Astrocyte (in vitro differentiated cells and primary cell): ENCODE measurements at regions not wholly inside any gene's neighbourhood (a gene's known extent, or its start where the extent isn't known, plus 50 kb on each side); places are given as distances from the start of the nearest gene placed in this dataset.

ENCODE experiments used
- DNase-seq: peaks from one replicate; pipeline ENCODE4 v3.0.0-alpha.2; 2010; ENCODE audit warnings: low read depth
- FAIRE-seq: peaks from 2 replicates; lab custom pipeline; 2011; peaks lifted over from hg19 to GRCh38; lab: Jason Lieb, UNC
- H2AFZ ChIP-seq: 2 replicates; pipeline ENCODE4 v1.6.0; 2012; ENCODE audit warnings: low read depth, low read length, inconsistent platforms
- H3K27ac ChIP-seq: 2 replicates; pipeline ENCODE4 v1.5.1; 2011; ENCODE audit warnings: low read depth, low read length, inconsistent platforms
- H3K27me3 ChIP-seq: 2 replicates; pipeline ENCODE4 v1.6.0; 2011; ENCODE audit warnings: low read length, inconsistent platforms; ENCODE audit not compliant: insufficient read depth
- H3K36me3 ChIP-seq: 2 replicates; pipeline ENCODE4 v1.5.1; 2011; ENCODE audit warnings: low read length, inconsistent platforms; ENCODE audit not compliant: insufficient read depth
- H3K4me1 ChIP-seq: 2 replicates; pipeline ENCODE4 v1.5.1; 2011; ENCODE audit warnings: low read length, inconsistent platforms; ENCODE audit not compliant: insufficient read depth
- H3K4me2 ChIP-seq: 2 replicates; pipeline ENCODE4 v1.6.0; 2012; ENCODE audit warnings: low read length, inconsistent platforms
- H3K4me3 ChIP-seq: 2 replicates; pipeline ENCODE4 v1.5.1; 2011; ENCODE audit warnings: low read depth, mild to moderate bottlenecking, low read length, inconsistent platforms; ENCODE audit not compliant: insufficient read depth
- H3K79me2 ChIP-seq: 2 replicates; pipeline ENCODE4 v1.6.0; 2012; ENCODE audit warnings: mild to moderate bottlenecking, low read length, inconsistent platforms; ENCODE audit not compliant: insufficient read depth
- H3K9ac ChIP-seq: 2 replicates; pipeline ENCODE4 v1.6.0; 2012; ENCODE audit warnings: mild to moderate bottlenecking, low read length, inconsistent platforms
- H3K9me3 ChIP-seq: 2 replicates; pipeline ENCODE4 v1.5.1; 2012; ENCODE audit warnings: low read depth, mild to moderate bottlenecking, low read length, inconsistent platforms; ENCODE audit not compliant: insufficient read depth
- H4K20me1 ChIP-seq: 2 replicates; pipeline ENCODE4 v1.6.0; 2012; ENCODE audit warnings: low read length, inconsistent platforms; ENCODE audit not compliant: insufficient read depth
- H3K27ac Mint-ChIP-seq: one replicate; pipeline ENCODE4 v1.8.0; 2021; ENCODE audit warnings: mild to moderate bottlenecking, mixed read lengths; ENCODE audit not compliant: unreplicated experiment
- H3K27me3 Mint-ChIP-seq: one replicate; pipeline ENCODE4 v1.8.0; 2021; ENCODE audit warnings: low read depth, mixed read lengths; ENCODE audit not compliant: unreplicated experiment
- H3K36me3 Mint-ChIP-seq: one replicate; pipeline ENCODE4 v1.8.0; 2021; ENCODE audit warnings: low read depth, mixed read lengths; ENCODE audit not compliant: unreplicated experiment
- H3K4me1 Mint-ChIP-seq: one replicate; pipeline ENCODE4 v1.8.0; 2021; ENCODE audit warnings: low read depth, mixed read lengths; ENCODE audit not compliant: unreplicated experiment
- H3K4me3 Mint-ChIP-seq: one replicate; pipeline ENCODE4 v1.8.0; 2021; ENCODE audit warnings: mild to moderate bottlenecking, moderate library complexity, mixed read lengths; ENCODE audit not compliant: unreplicated experiment
- H3K9me3 Mint-ChIP-seq: one replicate; pipeline ENCODE4 v1.8.0; 2021; ENCODE audit warnings: mild to moderate bottlenecking, mixed read lengths; ENCODE audit not compliant: unreplicated experiment
- CTCF ChIP-seq: IDR thresholded peaks from 2 replicates; pipeline ENCODE4 v1.5.1; 2011; ENCODE audit warnings: low read depth, mild to moderate bottlenecking, inconsistent platforms, low read length, moderate library complexity; ENCODE audit not compliant: insufficient read depth
- EZH2 ChIP-seq: IDR thresholded peaks from 2 replicates; pipeline ENCODE4 v1.6.1; 2012; ENCODE audit warnings: mild to moderate bottlenecking, low read length, inconsistent platforms; ENCODE audit not compliant: insufficient read depth

GRCh38 chr22:47884775-47885174 lies 1122.3 kb downstream of the TBC1D22A start:
- Mint-ChIP-seq H3K9me3 (peaks cover 3% of the 10 kb centered on the region), H3K27me3 (peaks cover 22% of the 10 kb centered on the region), H3K36me3 (no peaks in the 10 kb centered on the region)

GRCh38 chr22:47884200-47884599 lies 1121.8 kb downstream of the TBC1D22A start:
- peaks cover 3% of the 10 kb centered on the region for H3K9me3 Mint-ChIP-seq
- H3K4me3 Mint-ChIP-seq, result no peak overlapping the region
- Histone ChIP-seq H2AFZ (no peak overlapping the region), H3K4me3 (no peak overlapping the region), H3K27me3 (no peaks in the 10 kb centered on the region), H3K36me3 (no peaks in the 10 kb centered on the region), H3K4me2 (no peak overlapping the region), H3K79me2 (no peaks in the 10 kb centered on the region), H3K9me3 (peaks cover 16% of the 10 kb centered on the region), H3K27ac (no peak overlapping the region), H3K4me1 (no peaks in the 10 kb centered on the region), H4K20me1 (no peaks in the 10 kb centered on the region), H3K9ac (no peak overlapping the region)
- peaks cover 24% of the 10 kb centered on the region for H3K27me3 Mint-ChIP-seq
- no peaks in the 10 kb centered on the region for H3K36me3 Mint-ChIP-seq
- FAIRE-seq (no peak), DNase-seq (no peak)
- TF ChIP-seq EZH2, result no peak
- no peak for TF ChIP-seq CTCF
- no peak overlapping the region for H3K27ac Mint-ChIP-seq
- peaks cover 1% of the 10 kb centered on the region for H3K4me1 Mint-ChIP-seq

More at GRCh38 chr22:47884775-47885174, 1122.3 kb downstream of the TBC1D22A start:
- DNase-seq (no peak), FAIRE-seq (no peak)
- no peaks in the 10 kb centered on the region for H3K79me2 ChIP-seq
- H3K9ac ChIP-seq, result no peak overlapping the region
- H4K20me1 ChIP-seq, result no peaks in the 10 kb centered on the region
- no peaks in the 10 kb centered on the region for H3K36me3 ChIP-seq
- no peaks in the 10 kb centered on the region for H3K4me1 ChIP-seq
- no peak overlapping the region for H2AFZ ChIP-seq
- peaks cover 1% of the 10 kb centered on the region for H3K4me1 Mint-ChIP-seq
- no peak for TF ChIP-seq EZH2
- TF ChIP-seq CTCF, result no peak
- no peak overlapping the region for H3K27ac Mint-ChIP-seq
- H3K9me3 ChIP-seq, result peaks cover 16% of the 10 kb centered on the region
- no peak overlapping the region for H3K4me3 ChIP-seq
- no peak overlapping the region for H3K4me2 ChIP-seq
- H3K27me3 ChIP-seq, result no peaks in the 10 kb centered on the region
- no peak overlapping the region for H3K4me3 Mint-ChIP-seq
- no peak overlapping the region for H3K27ac ChIP-seq

GRCh38 chr22:47883757-47884156 lies 1121.3 kb downstream of the TBC1D22A start:
- Mint-ChIP-seq H3K4me3 (no peak overlapping the region), H3K4me1 (peaks cover 1% of the 10 kb centered on the region), H3K9me3 (peaks cover 3% of the 10 kb centered on the region), H3K36me3 (no peaks in the 10 kb centered on the region), H3K27ac (no peak overlapping the region), H3K27me3 (peaks cover 24% of the 10 kb centered on the region)
- no peak for FAIRE-seq
- Histone ChIP-seq H3K4me2 (no peak overlapping the region), H3K36me3 (no peaks in the 10 kb centered on the region), H3K4me3 (no peak overlapping the region), H3K79me2 (no peaks in the 10 kb centered on the region), H3K27me3 (no peaks in the 10 kb centered on the region), H4K20me1 (no peaks in the 10 kb centered on the region), H3K27ac (no peak overlapping the region), H3K4me1 (no peaks in the 10 kb centered on the region), H3K9me3 (peaks cover 16% of the 10 kb centered on the region), H3K9ac (no peak overlapping the region), H2AFZ (no peak overlapping the region)
- TF ChIP-seq EZH2 (no peak), CTCF (no peak)
- no peak for DNase-seq
